GM23338 (cell line): ENCODE measurements at regions not wholly inside any gene's neighbourhood (a gene's known extent, or its start where the extent isn't known, plus 50 kb on each side); places are given as distances from the start of the nearest gene placed in this dataset.

Experiments
- ATAC-seq: fragments of 200-7000 bp; cut with Tn5 transposase; 3 replicates; pipeline ENCODE4 v1.9.1; 2020
- DNase-seq: peaks from one replicate; pipeline ENCODE4 v3.0.0-alpha.2; 2015; ENCODE audit warnings: low spot score
- H2AFZ ChIP-seq: fragments of 200-600 bp; sonication (generic); 2 replicates; pipeline ENCODE4 v1.8.0; 2016; ENCODE audit warnings: antibody characterized with exemption, mild to moderate bottlenecking, moderate library complexity
- H3F3A ChIP-seq: fragments of 200-600 bp; sonication (generic); replicated peaks from 2 replicates; pipeline ENCODE4 v1.8.0; 2017; ENCODE audit warnings: antibody characterized with exemption, mixed run types, low read depth
- H3K27ac ChIP-seq: fragments of 200-600 bp; sonication (generic); 2 replicates; pipeline ENCODE4 v1.6.1; 2016; ENCODE audit warnings: low read depth
- H3K27me3 ChIP-seq: fragments of 200-600 bp; sonication (generic); 2 replicates; pipeline ENCODE4 v1.8.0; 2016; ENCODE audit warnings: mild to moderate bottlenecking, mixed run types, moderate library complexity; ENCODE audit not compliant: insufficient read depth
- H3K36me3 ChIP-seq: fragments of 200-600 bp; sonication (generic); 2 replicates; pipeline ENCODE4 v1.8.0; 2016; ENCODE audit warnings: mild to moderate bottlenecking; ENCODE audit not compliant: insufficient read depth
- H3K4me1 ChIP-seq: fragments of 200-600 bp; sonication (generic); 2 replicates; pipeline ENCODE4 v1.8.0; 2016; ENCODE audit warnings: mild to moderate bottlenecking, moderate library complexity; ENCODE audit not compliant: insufficient read depth
- H3K4me2 ChIP-seq: fragments of 200-600 bp; sonication (generic); 2 replicates; pipeline ENCODE4 v1.7.1; 2017; ENCODE audit warnings: mixed run types
- H3K4me3 ChIP-seq: fragments of 200-600 bp; sonication (generic); 2 replicates; pipeline ENCODE4 v1.6.1; 2016; ENCODE audit warnings: mixed run types
- H3K79me2 ChIP-seq: fragments of 200-600 bp; sonication (generic); replicated peaks from 2 replicates; pipeline ENCODE4 v1.8.0; 2017; ENCODE audit warnings: mild to moderate bottlenecking; ENCODE audit not compliant: insufficient read depth
- H3K9me2 ChIP-seq: fragments of 200-600 bp; sonication (generic); 2 replicates; pipeline ENCODE4 v1.8.0; 2017; ENCODE audit not compliant: insufficient read depth
- H4K20me1 ChIP-seq: fragments of 200-600 bp; sonication (generic); replicated peaks from 2 replicates; pipeline ENCODE4 v1.8.0; 2017; ENCODE audit warnings: mild to moderate bottlenecking; ENCODE audit not compliant: insufficient read depth
- H3K27ac Mint-ChIP-seq: 2 replicates; pipeline ENCODE4 v1.8.0; 2020; ENCODE audit warnings: inconsistent platforms, mild to moderate bottlenecking, moderate library complexity, mixed read lengths
- H3K27me3 Mint-ChIP-seq: 3 replicates; pipeline ENCODE4 v1.8.0; 2022; ENCODE audit warnings: low read depth, mild to moderate bottlenecking, moderate library complexity, mixed read lengths, inconsistent platforms; ENCODE audit not compliant: insufficient read depth, poor library complexity
- H3K36me3 Mint-ChIP-seq: 3 replicates; pipeline ENCODE4 v1.8.0; 2021; ENCODE audit warnings: low read depth, mild to moderate bottlenecking, inconsistent platforms, moderate library complexity, mixed read lengths
- H3K4me1 Mint-ChIP-seq: 3 replicates; pipeline ENCODE4 v1.8.0; 2020; ENCODE audit warnings: mild to moderate bottlenecking, inconsistent platforms, mixed read lengths
- H3K4me3 Mint-ChIP-seq: 3 replicates; pipeline ENCODE4 v1.8.0; 2021; ENCODE audit warnings: moderate library complexity, mild to moderate bottlenecking, inconsistent platforms, mixed read lengths
- H3K9me3 Mint-ChIP-seq: 3 replicates; pipeline ENCODE4 v1.8.0; 2020; ENCODE audit warnings: moderate library complexity, mild to moderate bottlenecking, inconsistent platforms, mixed read lengths
- CREB1 ChIP-seq: fragments of 250-450 bp; sonication (Bioruptor Pico); IDR thresholded peaks from 2 replicates; pipeline ENCODE4 v1.5.0; 2020; ENCODE audit warnings: low read depth, mild to moderate bottlenecking, moderate library complexity
- EZH2phosphoT487 ChIP-seq: fragments of 200-600 bp; sonication (generic); IDR thresholded peaks from one replicate; pipeline ENCODE4 v1.8.1; 2018; ENCODE audit warnings: antibody characterized with exemption; ENCODE audit not compliant: unreplicated experiment
- JUNB ChIP-seq: IDR thresholded peaks from one replicate; pipeline ENCODE4 v1.6.1; 2016; ENCODE audit warnings: antibody characterized with exemption; ENCODE audit not compliant: unreplicated experiment
- NANOG ChIP-seq: IDR thresholded peaks from 2 replicates; pipeline ENCODE4 v1.6.1; 2016; ENCODE audit warnings: antibody characterized with exemption, borderline replicate concordance
- STAT1 ChIP-seq: IDR thresholded peaks from one replicate; pipeline ENCODE4 v1.6.1; 2016; ENCODE audit warnings: antibody characterized with exemption; ENCODE audit not compliant: unreplicated experiment
- ZNF331 ChIP-seq: fragments of 250-450 bp; sonication (Bioruptor Pico); IDR thresholded peaks from 2 replicates; pipeline ENCODE4 v1.5.0; 2020; ENCODE audit warnings: low read depth, mild to moderate bottlenecking, moderate library complexity
- TF ChIP-seq, protein P1 (sequence below): fragments of 250-450 bp; sonication (Bioruptor Pico); IDR thresholded peaks from 2 replicates; pipeline ENCODE4 v1.5.0; 2020; ENCODE audit warnings: mild to moderate bottlenecking, moderate library complexity

DNA sequence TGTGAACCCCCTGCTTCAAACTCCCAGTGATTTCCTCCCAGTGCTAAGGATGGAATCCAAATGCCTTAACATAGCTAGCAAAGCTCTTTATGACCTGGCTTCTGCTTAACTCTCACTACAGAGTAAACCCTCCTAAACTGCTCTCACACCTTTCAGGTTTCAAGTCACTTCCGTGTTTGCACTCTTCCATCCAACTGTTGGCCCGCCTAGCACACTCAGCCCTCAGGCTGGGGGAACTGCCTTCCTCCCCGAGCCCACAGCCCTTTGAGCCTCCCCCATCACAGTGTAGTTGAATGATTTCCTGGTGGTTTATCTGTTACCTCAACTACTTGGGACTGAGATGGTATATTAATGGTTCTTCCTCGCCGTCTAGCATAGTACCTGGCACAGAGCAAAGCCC, 342.5 kb downstream of the NPIPA8 start (continued):
- TF ChIP-seq, protein P1, sequence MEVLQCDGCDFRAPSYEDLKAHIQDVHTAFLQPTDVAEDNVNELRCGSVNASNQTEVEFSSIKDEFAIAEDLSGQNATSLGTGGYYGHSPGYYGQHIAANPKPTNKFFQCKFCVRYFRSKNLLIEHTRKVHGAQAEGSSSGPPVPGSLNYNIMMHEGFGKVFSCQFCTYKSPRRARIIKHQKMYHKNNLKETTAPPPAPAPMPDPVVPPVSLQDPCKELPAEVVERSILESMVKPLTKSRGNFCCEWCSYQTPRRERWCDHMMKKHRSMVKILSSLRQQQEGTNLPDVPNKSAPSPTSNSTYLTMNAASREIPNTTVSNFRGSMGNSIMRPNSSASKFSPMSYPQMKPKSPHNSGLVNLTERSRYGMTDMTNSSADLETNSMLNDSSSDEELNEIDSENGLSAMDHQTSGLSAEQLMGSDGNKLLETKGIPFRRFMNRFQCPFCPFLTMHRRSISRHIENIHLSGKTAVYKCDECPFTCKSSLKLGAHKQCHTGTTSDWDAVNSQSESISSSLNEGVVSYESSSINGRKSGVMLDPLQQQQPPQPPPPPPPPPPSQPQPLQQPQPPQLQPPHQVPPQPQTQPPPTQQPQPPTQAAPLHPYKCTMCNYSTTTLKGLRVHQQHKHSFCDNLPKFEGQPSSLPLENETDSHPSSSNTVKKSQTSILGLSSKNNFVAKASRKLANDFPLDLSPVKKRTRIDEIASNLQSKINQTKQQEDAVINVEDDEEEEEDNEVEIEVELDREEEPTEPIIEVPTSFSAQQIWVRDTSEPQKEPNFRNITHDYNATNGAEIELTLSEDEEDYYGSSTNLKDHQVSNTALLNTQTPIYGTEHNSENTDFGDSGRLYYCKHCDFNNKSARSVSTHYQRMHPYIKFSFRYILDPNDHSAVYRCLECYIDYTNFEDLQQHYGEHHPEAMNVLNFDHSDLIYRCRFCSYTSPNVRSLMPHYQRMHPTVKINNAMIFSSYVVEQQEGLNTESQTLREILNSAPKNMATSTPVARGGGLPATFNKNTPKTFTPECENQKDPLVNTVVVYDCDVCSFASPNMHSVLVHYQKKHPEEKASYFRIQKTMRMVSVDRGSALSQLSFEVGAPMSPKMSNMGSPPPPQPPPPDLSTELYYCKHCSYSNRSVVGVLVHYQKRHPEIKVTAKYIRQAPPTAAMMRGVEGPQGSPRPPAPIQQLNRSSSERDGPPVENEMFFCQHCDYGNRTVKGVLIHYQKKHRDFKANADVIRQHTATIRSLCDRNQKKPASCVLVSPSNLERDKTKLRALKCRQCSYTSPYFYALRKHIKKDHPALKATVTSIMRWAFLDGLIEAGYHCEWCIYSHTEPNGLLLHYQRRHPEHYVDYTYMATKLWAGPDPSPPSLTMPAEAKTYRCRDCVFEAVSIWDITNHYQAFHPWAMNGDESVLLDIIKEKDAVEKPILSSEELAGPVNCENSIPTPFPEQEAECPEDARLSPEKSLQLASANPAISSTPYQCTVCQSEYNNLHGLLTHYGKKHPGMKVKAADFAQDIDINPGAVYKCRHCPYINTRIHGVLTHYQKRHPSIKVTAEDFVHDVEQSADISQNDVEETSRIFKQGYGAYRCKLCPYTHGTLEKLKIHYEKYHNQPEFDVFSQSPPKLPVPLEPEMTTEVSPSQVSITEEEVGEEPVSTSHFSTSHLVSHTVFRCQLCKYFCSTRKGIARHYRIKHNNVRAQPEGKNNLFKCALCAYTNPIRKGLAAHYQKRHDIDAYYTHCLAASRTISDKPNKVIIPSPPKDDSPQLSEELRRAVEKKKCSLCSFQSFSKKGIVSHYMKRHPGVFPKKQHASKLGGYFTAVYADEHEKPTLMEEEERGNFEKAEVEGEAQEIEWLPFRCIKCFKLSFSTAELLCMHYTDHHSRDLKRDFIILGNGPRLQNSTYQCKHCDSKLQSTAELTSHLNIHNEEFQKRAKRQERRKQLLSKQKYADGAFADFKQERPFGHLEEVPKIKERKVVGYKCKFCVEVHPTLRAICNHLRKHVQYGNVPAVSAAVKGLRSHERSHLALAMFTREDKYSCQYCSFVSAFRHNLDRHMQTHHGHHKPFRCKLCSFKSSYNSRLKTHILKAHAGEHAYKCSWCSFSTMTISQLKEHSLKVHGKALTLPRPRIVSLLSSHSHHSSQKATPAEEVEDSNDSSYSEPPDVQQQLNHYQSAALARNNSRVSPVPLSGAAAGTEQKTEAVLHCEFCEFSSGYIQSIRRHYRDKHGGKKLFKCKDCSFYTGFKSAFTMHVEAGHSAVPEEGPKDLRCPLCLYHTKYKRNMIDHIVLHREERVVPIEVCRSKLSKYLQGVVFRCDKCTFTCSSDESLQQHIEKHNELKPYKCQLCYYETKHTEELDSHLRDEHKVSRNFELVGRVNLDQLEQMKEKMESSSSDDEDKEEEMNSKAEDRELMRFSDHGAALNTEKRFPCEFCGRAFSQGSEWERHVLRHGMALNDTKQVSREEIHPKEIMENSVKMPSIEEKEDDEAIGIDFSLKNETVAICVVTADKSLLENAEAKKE (CRISPR knock-in tag) = no peak
- TF ChIP-seq JUNB (no peak), CREB1 (CRISPR knock-in tag) (no peak), NANOG (no peak), EZH2phosphoT487 (no peak), ZNF331 (CRISPR knock-in tag) (no peak)

- Mint-ChIP-seq H3K4me3 (no peak overlapping the region), H3K9me3 (no peaks in the 10 kb centered on the region), H3K27ac (no peak overlapping the region), H3K4me1 (peaks cover 10% of the 10 kb centered on the region), H3K27me3 (no peaks in the 10 kb centered on the region), H3K36me3 (no peaks in the 10 kb centered on the region)
- H3K9me2 ChIP-seq = no peaks in the 10 kb centered on the region
- no peak overlapping the region for H3K4me3 ChIP-seq
- no peaks in the 10 kb centered on the region for H4K20me1 ChIP-seq
- H2AFZ ChIP-seq = no peak overlapping the region
- no peak overlapping the region for H3K27ac ChIP-seq
- H3K36me3 ChIP-seq = no peaks in the 10 kb centered on the region
- H3K27me3 ChIP-seq = no peaks in the 10 kb centered on the region
- DNase-seq (no peak), ATAC-seq (no peak)
- no peaks in the 10 kb centered on the region for H3K79me2 ChIP-seq
- peaks cover 4% of the 10 kb centered on the region; the same call in 1 of the 2 replicates for H3K4me1 ChIP-seq
- no peaks in the 10 kb centered on the region for H3F3A ChIP-seq
- H3K4me2 ChIP-seq = no peak overlapping the region
- TF ChIP-seq, protein P1 (CRISPR knock-in tag) = no peak
- no peak for TF ChIP-seq STAT1
Measured at GRCh38 chr16:17992416-17992815, 344.1 kb downstream of the NPIPA8 start.
